Hindlimb muscle (tissue), 1 donor: ENCODE measurements at regions not wholly inside any gene's neighbourhood (a gene's known extent, or its start where the extent isn't known, plus 50 kb on each side); places are given as distances from the start of the nearest gene placed in this dataset.
A peak's percentile ranks its signal among the peaks of the same experiment; 100 is the strongest.

Experiments
- DNase-seq: peaks from one replicate; pipeline ENCODE4 v3.0.0-alpha.2; 2013

- no peak for DNase-seq
These were observed 198.4 kb downstream of the GALR1 start for GRCh38 chr18:77448046-77448445.

- no peak for DNase-seq
These were observed 205.4 kb downstream of the GALR1 start for GRCh38 chr18:77455004-77455403.

GRCh38 chr18:77457681-77458080, 208.0 kb downstream of the GALR1 start:
- DNase-seq = no peak

GRCh38 chr18:77461062-77461688, 211.5 kb downstream of the GALR1 start:
- DNase-seq = no peak

- no peak for DNase-seq
These were observed 215.3 kb downstream of the GALR1 start for GRCh38 chr18:77464917-77465316.

- no peak for DNase-seq
These were observed 217.2 kb downstream of the GALR1 start for GRCh38 chr18:77466890-77467289.

- no peak for DNase-seq
These were observed 219.5 kb downstream of the GALR1 start for GRCh38 chr18:77469131-77469530.

- no peak for DNase-seq
These were observed 221.1 kb downstream of the GALR1 start for GRCh38 chr18:77470569-77471413.

- no peak for DNase-seq
These were observed 222.9 kb downstream of the GALR1 start for GRCh38 chr18:77472509-77472908.

- DNase-seq = peak; percentile 62
These were observed 229.2 kb downstream of the GALR1 start for GRCh38 chr18:77478646-77479442.

- DNase-seq = no peak
These were observed 231.9 kb downstream of the GALR1 start for GRCh38 chr18:77481541-77481940.

- DNase-seq = no peak
These were observed 232.8 kb downstream of the GALR1 start for GRCh38 chr18:77482190-77483085.

GRCh38 chr18:77486985-77487384, 237.3 kb downstream of the GALR1 start:
- no peak for DNase-seq

GRCh38 chr18:77487951-77488740, 238.5 kb downstream of the GALR1 start:
- DNase-seq = no peak

GRCh38 chr18:77495079-77495478, 245.4 kb downstream of the GALR1 start:
- DNase-seq = no peak

- DNase-seq = no peak
These were observed 246.5 kb downstream of the GALR1 start for GRCh38 chr18:77495982-77496690.

GRCh38 chr18:77501266-77501665, 251.6 kb downstream of the GALR1 start:
- DNase-seq = no peak

- DNase-seq = no peak
These were observed 255.9 kb downstream of the GALR1 start for GRCh38 chr18:77505499-77505898.

GRCh38 chr18:77512152-77512551, 262.5 kb downstream of the GALR1 start:
- no peak for DNase-seq

GRCh38 chr18:77517901-77518300, 268.3 kb downstream of the GALR1 start:
- DNase-seq = no peak

GRCh38 chr18:77520767-77521166, 271.1 kb downstream of the GALR1 start:
- DNase-seq = no peak
